ENCODE measurements at regions not wholly inside any gene's neighbourhood (a gene's known extent, or its start where the extent isn't known, plus 50 kb on each side); places are given as distances from the start of the nearest gene placed in this dataset.

DNA sequence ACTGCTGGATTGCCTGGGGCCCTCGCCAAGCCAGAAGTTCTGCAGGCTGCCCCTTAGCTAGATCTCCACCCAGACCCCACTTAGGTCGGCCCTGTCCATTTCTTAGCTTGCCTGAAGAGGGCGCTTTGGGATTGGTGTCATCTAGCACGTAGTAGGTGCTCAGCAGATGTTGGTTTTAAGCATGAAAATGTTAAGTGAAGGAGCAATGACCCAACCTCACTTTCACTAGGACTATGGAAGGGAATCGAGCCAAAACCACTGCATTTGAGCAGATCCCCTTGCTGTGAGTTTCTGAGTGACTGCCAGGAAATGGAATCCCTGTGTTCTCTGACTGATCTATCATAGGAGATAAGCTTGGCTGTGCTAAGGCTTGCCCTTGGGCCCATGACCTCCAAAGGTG is 131.7 kb upstream of the EEPD1 start:
- TF ChIP-seq, protein P1, sequence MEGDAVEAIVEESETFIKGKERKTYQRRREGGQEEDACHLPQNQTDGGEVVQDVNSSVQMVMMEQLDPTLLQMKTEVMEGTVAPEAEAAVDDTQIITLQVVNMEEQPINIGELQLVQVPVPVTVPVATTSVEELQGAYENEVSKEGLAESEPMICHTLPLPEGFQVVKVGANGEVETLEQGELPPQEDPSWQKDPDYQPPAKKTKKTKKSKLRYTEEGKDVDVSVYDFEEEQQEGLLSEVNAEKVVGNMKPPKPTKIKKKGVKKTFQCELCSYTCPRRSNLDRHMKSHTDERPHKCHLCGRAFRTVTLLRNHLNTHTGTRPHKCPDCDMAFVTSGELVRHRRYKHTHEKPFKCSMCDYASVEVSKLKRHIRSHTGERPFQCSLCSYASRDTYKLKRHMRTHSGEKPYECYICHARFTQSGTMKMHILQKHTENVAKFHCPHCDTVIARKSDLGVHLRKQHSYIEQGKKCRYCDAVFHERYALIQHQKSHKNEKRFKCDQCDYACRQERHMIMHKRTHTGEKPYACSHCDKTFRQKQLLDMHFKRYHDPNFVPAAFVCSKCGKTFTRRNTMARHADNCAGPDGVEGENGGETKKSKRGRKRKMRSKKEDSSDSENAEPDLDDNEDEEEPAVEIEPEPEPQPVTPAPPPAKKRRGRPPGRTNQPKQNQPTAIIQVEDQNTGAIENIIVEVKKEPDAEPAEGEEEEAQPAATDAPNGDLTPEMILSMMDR (IDR thresholded peaks at IDR 0.05), result peak; percentile 17 to 41 (median 24)
- no peak for TF ChIP-seq POLR2A (IDR thresholded peaks at IDR 0.05)
